HPDE6-E6E7 (cell line): ENCODE measurements at regions not wholly inside any gene's neighbourhood (a gene's known extent, or its start where the extent isn't known, plus 50 kb on each side); places are given as distances from the start of the nearest gene placed in this dataset.
"Not testable (repeated sequence)": the region's sequence is repeated elsewhere in the genome, so short reads cannot be mapped to it uniquely, and the experiment has no call there.

Experiments
- DNase-seq: peaks from one replicate; pipeline ENCODE4 v3.0.0; 2011; ENCODE audit warnings: missing footprints; ENCODE audit errors: extremely low spot score

- DNase-seq: not testable (repeated sequence)
Measured at GRCh38 chr1:206361978-206362543, 108.2 kb upstream of the IKBKE start.

DNA sequence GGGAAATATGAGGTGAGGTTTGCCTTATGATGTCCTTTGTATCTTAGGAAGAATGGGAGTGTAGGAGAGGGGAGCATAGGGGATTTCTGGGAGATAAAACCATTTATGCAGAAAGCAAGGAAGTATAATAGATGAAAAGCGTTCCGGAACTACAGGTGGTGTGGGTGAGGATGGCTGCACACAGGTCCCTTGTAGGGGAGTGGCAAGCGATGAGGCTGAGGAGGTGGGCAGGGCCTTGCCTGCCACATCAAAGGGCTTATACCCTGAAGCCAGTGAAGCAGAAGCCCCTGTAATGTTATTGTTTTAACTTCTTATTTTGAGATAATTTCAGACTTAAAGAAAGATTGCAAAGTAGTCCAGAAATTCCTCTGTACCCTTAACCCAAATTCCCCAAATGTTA is 107.3 kb upstream of the IKBKE start:
- DNase-seq: not testable (repeated sequence)

DNA sequence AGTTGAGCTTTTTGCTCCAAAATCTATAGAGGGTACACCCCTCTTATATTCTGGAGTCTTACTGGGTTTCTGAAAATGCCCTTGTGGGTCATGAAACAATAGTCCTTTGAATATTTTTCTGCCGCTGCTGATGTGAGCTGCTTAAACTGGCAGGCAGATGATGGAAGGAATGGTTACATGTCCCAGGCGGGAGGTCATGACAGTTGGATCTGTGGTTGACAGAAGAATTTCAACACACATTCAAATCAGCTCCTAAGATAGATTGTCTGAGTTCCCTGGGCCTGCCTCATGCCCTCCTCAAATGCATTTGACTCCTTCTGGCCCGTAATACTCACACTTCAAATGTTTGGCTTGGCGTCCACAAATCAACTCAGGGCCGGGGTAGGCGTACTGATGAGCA is 105.0 kb upstream of the IKBKE start:
- DNase-seq: not testable (repeated sequence)

GRCh38 chr1:206366131-206366530 is 104.1 kb upstream of the IKBKE start:
- DNase-seq: not testable (repeated sequence)

DNA sequence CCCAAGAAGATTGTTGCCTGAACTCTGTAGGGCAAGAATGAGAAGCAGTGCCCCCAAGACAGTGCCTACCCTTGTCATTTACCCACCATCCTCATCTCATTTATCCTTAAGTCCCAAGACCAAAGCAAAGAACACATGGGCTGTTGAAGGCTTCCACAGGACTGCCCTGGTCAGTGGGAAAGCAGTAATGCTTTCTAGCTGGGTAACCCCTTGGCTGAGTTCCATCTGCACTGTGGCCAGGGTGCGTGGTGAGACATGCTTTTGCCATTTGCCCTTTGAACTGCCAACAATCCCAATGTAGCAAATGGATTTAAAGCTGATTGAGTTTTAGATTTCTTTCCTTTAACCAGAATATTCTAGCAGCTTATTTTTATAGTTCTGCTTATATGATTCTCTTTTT is 103.5 kb upstream of the IKBKE start:
- DNase-seq: not testable (repeated sequence)

GRCh38 chr1:206367955-206368622 is 102.2 kb upstream of the IKBKE start:
- DNase-seq: not testable (repeated sequence)

DNA sequence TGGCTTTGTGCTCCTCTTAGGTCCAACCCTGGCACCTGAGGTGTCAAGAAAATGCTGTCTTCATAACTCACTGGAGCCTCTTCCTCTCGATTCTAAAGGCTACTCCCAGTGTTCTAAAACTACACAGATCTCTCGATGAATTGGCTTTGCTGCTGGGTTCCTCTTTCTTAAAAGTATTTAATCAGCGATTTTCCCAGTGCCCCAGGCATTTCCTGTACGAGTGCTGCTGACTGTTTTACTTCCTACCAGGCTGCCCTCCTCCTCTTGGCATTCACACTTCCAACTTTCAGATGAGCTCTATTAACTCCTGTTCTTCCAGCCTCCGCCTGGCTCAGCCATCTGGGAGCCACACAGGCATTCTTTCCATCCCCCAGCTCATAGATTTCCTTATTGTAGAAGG is 95.6 kb upstream of the IKBKE start:
- not testable (repeated sequence) for DNase-seq

DNA sequence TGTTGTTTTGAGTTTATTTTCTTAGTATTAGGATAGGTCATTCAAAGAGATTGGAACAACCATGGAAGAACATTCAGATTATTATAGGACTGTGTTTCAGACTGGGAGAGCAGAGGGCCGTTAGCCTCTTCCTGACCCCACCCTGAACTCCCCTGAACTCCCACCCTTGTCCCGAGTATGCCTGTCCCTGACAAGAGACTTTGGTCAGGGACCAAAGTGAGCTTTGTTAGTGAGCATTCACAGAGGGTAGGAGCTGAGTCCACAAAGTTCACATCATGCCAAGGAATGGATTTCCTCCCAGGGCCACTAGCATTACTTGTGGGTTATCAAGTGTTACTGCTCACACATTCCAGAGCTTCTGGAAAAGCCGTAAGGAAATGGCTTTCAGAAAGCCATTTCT is 94.7 kb upstream of the IKBKE start:
- DNase-seq: not testable (repeated sequence)

GRCh38 chr1:206378506-206378905 is 91.8 kb upstream of the IKBKE start:
- DNase-seq: not testable (repeated sequence)

- not testable (repeated sequence) for DNase-seq
Measured at GRCh38 chr1:206379245-206379644, 91.0 kb upstream of the IKBKE start.

- not testable (repeated sequence) for DNase-seq
Measured at GRCh38 chr1:206380163-206380790, 90.0 kb upstream of the IKBKE start.

- DNase-seq: not testable (repeated sequence)
Measured at GRCh38 chr1:206380791-206381610, 89.3 kb upstream of the IKBKE start.

GRCh38 chr1:206384029-206384807 is 86.1 kb upstream of the IKBKE start:
- not testable (repeated sequence) for DNase-seq

DNA sequence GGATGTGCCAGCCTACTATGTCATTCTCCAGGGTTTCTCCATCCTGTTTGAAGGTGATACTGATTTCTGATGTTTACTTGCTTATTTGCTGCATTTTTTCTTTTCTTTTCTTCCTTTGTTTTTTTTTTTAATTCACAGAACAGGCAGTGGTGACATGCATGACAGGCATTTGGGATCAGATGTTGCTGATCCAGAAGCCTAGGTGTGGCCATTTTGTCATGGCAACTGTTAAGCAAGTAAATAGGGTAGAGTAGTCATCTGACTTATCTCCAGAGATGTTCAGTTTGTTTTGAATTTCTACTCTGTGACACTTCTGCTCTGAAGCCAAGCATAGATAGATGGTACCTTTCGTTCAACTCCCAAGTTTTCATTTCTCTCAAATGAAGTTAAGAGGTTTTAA is 85.4 kb upstream of the IKBKE start:
- DNase-seq: not testable (repeated sequence)

DNA sequence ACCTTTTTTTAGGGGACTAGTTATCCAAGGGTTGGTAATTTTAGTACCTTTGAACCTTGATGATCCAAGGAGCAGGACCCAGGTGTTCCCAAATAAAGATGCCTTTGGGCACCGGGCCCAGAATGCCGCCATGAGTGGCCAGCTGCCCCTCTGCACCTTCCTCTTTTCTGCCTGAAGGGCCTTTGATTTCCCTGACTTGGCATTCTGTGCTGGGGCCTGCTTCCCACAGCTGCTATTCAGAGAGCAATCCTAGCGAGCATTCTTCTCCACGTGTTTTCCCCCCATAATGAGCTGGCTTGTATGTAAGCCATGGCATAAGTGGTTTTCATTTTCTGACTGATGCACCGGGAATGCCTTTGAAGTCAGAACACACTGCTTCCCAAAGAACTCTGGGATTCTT is 82.6 kb upstream of the IKBKE start:
- DNase-seq: not testable (repeated sequence)

GRCh38 chr1:206391903-206392302 is 78.4 kb upstream of the IKBKE start:
- not testable (repeated sequence) for DNase-seq

DNA sequence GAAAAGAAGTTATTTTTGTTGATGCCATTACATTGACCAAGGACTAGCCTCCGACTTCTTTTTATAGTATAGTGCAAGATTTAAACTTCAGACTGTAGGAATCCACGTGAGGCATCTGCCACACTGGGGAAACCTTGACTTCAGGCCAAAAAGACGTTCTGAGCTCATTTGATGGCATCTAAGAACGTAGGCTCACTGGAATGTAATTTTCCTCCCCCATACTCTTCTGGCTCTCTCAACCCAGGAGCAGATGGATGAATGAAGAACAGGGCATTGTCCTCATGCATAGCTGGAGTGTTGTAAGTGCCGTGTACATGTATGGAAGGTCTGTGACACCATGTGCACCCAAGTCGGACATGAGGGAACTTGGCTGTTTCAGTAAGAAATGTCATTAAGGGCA is 72.8 kb upstream of the IKBKE start:
- not testable (repeated sequence) for DNase-seq

DNA sequence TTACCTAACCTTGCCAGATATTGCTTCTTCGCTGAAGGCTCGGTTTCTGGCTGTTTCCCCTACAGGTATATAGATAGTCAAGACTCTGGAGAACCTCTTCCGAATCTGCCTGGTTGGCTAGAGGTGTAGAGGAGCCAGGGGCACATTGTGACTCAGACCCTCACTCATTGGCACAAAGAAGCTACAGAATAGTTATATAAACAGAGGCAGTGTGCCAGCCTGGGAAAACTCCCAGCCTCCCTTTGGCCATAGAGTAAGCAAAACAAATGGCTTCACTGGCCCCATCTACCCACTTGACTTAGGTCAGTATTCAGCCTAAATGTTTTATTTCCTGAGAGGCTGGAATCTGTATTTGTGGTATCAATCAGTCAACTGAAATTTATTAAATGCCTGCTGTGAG is 72.0 kb upstream of the IKBKE start:
- not testable (repeated sequence) for DNase-seq

DNA sequence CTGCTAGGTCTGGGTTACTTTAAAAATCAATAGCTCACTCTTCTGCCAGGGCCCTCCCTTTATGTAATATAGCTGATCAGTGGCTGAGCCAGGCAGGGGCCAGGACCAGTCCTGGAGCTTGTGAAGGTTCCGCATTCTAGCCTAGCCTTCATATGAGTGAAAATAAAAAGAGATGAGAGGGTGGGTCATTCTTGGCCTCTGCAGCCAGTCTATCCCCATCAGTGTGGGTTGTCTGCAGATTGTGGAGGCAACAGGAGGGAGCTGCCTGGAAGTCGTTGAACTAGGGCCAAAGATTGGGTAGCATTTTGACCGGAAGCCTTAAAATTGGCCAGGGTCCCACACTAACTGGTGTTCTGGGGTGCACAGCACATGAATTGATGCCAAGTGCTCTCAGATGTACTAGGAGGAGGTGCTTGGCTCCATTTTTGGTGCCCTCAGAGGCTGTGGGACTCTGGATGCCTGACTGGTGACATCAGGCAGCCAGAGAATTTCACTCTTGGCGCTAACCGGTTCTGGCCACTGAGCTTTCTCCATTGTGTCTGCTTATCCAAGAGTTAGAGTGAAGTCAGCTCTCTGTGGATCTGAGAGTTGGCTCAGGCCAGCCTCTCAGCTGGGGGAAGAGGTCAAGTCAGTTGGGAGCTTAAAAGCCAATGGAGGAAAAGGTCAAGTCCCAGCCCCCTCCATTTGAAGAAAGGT is 66.5 kb upstream of the IKBKE start:
- not testable (repeated sequence) for DNase-seq

DNA sequence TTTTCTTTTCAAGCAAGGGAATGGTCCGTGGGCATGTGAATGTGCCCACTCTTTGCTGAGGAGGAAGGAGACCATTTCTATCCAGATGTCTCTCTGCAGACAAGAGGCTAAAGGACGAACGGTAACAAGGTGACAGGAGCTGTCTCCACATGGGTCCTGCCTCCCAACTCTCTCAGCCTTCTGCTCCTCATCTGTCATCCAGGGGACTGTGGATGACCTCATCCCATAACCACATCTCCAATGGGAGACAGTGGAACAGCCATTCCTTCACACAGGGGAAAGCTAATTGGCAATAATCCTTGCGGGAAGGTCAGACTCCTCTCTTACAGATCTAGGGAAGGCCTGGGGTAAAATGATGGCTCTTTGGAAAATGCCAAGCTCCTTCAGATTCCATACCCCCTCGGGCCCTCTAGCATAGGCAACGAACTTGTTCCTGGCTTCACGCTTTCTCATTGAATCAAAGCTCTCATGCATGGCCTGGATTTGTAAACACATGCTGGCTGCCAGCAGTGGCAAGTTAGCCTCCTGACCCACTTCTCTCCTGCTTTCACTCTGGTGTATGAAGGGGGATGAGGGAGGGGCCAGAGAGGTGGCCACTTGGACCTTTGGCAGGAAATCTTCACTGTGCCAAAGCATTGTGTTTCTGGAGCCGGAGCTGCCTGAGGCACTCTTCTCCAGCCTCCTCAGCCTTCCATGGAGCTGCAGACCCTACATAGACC is 65.8 kb upstream of the IKBKE start:
- DNase-seq: not testable (repeated sequence)
